ENCODE measurements at regions not wholly inside any gene's neighbourhood (a gene's known extent, or its start where the extent isn't known, plus 50 kb on each side); places are given as distances from the start of the nearest gene placed in this dataset.

- no peak for DNase-seq
These were observed 546.9 kb upstream of the GHITM start for GRCh38 chr10:83592337-83592935.

- DNase-seq: no peak
These were observed 535.6 kb upstream of the GHITM start for GRCh38 chr10:83603708-83604107.

DNA sequence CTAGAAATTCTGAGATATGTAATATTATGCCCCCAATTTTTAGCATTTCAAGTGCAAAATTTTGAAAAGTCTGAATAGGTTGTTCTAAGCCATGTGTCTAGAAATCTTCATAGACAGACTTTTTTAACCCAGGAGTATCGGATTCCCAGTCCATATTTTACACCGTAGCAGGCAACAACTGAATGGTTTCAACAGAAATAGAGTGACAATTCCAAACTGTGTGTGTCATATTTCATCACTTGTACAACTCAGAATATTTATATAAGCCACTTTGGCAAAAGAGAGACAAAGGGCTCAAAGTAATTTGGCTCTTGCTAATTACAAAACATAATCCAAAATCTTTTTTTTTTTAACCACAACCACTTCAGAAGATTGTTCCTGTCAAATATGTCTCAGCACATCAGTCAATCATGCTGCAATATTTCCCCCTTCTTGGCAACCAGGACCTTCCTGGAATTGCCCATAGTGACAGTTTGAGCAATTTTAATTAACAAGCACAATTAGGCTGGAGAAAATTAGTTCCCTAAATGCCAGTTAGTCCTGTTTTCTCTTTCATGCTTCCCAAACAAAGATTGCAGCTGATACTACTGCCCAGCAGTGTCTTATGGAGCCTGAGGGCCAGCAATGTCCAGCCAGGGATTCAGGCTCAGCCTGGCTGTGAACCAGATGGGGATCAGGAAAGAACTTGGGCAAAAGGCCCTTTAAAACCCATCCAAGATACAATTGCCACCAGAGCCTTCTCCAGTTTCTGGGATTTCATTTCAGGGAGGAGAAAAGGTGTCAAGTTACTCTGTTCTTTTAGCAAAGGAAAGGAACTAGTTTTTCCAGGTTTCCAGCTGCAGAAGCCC, 533.3 kb upstream of the GHITM start:
- DNase-seq: no peak

DNA sequence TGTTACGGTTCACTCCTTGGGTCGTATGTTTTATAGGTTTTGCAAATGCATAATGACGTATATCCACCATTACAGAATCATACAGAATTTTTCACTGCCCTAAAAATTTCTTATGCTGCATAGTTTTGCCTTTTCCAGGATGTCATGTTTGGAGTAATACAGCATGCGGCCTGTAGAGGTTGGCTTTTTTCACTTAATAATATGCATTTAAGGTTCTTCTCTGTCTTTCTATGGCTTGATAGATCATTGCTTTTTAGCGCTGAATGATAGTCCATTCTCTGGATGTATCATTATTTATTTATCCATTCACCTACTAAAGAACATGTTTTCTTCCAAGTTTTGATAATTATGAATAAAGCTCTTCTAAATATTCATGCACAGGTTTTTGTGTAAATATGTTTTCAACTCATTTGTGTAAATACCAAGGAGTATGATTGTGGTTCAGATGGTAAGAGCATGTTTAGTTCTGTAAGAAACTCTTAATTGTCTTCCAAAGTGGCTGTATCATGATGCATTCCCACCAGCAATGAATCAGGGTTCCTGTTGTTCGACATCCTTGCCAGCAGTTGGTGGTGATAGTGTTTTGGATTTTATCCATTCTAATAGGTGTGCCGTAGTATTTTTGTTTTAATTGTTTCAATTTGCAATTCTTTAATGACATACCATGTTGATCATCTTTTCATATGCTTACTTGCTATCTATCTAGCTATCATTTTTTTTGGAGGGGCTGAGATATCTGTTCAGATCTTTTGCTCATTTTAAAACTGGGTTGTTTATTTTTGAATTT, 531.2 kb upstream of the GHITM start:
- DNase-seq: no peak

GRCh38 chr10:83612050-83612449, 527.3 kb upstream of the GHITM start:
- no peak for DNase-seq

DNA sequence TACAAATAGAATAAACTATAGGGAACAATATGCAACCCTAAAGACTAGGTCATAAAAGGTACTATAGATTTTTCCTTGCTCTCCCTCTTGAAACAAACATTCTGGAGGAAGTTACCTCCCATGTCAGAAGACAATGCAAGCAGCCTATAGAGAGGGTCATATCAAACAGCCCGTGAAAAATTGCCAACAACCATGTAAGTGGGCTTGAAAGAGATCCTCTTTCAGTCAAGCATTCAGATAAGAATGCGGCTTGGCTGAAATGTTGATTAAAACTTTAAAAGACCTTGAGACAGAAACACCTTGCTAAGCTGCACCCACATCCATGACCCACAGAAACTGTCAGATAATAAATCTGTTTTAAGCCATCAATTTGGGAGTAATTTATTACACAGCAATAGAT, 526.6 kb upstream of the GHITM start:
- no peak for DNase-seq

GRCh38 chr10:83617172-83617571, 522.1 kb upstream of the GHITM start:
- no peak for DNase-seq

DNA sequence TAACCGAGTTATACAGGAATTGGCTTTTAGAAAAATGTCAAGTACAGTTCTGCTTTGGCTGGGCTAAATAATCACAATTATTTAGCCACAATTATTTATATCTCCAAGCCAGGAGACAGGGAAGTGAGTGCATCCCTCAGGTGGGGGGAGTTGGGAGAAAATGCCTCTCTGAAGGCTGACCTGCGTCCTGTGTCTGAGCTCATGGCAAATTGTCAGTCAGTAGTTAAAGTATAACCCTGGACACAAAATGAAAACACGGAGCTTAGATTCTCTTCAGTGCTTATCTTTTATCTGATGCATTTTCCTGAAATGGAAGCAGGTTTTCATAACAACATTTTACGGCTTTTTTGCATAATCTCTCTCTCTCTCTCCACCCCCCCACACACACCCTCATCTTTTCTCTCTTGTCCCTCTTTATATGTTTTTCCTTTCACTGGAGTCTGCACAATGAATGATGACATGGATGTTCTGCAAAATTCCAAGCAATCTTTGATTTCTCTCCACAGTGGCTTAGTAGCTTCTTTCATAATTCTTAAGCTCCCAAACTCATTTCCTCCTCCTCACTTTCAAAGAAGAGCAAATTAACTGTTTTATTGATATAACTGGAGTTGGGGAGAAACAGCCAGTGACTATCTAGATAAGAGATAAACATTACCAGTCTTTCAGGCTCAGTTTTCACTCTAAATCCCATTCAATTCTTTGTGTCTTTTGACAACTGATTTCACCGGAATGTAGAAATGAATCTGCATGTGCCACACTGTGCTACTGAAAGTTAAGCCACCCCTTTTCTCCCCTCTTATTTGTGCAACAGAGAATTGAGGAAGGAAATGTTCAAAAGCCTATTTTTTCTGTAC, 521.4 kb upstream of the GHITM start:
- DNase-seq: no peak

DNA sequence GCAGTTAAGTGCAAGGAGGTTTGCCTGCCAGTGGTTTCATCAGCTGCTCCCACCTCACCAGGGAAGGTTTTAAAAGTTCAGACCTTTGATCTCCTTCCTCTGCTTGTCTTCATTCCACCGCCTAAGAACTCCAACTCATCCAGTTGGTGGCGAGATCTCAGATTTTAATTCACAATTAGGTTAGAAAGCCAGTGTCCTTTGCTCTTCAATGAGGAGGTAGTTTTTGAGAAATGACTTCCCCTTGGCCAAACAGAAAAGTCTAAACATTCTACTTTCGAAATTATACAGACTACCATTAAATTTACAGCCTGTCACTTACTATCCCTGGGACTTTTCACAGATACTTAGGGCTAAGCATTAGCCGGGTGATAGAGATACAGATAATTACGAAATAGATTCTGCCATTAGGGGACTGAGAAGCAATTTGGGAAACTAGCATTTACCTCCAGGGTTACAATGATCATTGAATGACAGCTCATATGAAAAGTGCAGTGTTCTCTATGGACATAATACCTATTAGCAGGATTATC, 513.4 kb upstream of the GHITM start:
- no peak for DNase-seq

DNA sequence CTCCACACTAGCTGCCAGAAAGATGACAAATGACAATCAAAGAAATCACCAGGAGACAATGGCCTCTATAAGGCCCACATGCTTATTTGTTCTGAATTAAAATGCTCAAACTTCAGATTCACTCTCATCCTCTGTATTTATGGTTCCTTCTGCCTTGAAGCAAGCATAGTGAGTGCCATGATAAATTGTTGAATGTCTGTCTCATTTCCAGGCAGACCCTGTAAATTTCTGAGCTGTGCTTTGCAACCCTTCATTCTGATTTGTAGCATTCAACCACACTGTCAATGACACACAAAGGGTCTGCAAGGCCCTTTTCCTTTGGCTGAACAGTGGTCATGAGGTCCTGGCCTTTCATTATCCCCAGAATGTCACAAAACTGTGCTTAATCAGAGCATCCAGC, 506.6 kb upstream of the GHITM start:
- no peak for DNase-seq

- DNase-seq: no peak
These were observed 505.8 kb upstream of the GHITM start for GRCh38 chr10:83633547-83633946.

GRCh38 chr10:83636826-83637225, 502.5 kb upstream of the GHITM start:
- DNase-seq: no peak

- DNase-seq: no peak
These were observed 491.8 kb upstream of the GHITM start for GRCh38 chr10:83647526-83647925.

- DNase-seq: no peak
These were observed 491.1 kb upstream of the GHITM start for GRCh38 chr10:83648201-83648600.

- no peak for DNase-seq
These were observed 489.8 kb upstream of the GHITM start for GRCh38 chr10:83649471-83649870.

GRCh38 chr10:83654689-83655088, 484.6 kb upstream of the GHITM start:
- no peak for DNase-seq

DNA sequence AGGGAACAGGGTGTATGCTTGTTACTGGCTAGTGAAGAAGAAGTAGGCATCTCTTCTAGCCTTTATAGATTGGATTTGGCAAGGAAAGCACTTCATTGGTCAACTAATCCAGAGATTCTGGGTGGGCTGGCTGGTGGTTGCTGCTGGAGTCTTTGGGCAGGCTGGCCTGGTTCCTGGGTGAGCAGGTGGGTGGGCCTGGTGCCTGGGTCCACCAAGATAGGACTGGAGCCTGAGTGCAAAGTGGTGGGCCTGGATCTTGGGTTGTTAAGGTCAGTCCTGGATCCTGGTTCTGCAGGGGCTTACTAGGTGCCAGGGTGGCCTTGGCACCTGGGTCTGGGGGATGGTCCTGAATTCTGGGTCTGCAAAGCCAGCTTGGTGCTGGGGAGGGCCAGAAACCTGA, 482.4 kb upstream of the GHITM start:
- DNase-seq: no peak

- DNase-seq: no peak
These were observed 481.8 kb upstream of the GHITM start for GRCh38 chr10:83657487-83657886.

DNA sequence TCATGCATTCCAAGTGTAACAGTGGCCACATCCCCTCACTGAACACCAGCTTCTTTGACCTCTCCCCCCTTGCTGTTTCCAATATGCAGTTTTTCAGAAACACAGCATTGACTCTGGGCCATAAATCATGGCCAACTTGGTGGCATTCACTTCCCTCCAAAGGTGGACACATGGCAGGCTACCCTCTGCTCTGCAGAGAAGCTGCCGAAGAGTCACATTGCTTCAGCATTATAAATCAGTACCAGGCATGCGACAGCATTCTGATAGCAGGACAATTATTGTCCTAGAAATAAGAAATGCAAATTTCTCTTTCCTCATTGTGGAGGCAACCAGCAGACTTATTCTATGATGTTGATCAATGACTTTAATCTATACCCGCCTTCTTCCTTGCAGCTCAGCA, 475.4 kb upstream of the GHITM start:
- DNase-seq: no peak

DNA sequence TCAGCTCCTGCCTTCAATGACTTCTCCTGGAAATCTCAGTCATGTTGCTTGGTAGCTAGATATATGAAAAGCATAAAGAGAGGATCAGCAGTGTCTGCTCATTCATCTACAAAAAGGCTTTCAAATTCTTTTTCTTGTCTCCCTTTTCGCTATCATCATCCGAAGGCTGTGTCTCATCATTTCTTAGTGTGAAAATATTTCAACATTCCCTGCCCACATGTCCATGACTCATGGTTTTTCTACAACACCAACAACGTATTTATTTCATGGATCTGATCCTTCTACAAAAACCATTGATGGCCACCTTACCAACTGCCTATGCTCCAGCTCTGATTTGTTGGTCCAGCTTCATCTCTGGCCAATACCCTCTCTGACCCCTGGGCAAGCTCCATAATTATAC, 472.5 kb upstream of the GHITM start:
- no peak for DNase-seq

- DNase-seq: no peak
These were observed 471.7 kb upstream of the GHITM start for GRCh38 chr10:83667594-83667993.

DNA sequence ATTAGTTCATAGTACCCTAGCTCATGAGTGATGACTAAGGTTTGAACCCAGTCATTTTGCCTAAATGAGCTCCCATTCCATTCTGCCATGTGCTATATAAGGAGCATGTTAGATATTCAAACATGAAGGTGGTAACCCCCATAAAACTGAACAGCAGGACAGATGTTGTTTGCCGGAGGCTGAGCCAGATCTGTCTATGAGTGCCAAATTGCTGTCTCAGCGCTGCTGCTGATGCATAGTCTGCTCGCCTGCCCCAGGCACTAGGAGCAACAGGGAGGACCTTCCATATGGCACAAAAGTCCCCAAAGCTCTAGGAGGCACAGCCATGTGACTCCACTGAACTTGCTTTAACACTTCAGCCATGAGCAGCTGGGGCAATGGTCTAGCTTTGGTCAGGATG, 466.0 kb upstream of the GHITM start:
- DNase-seq: no peak

DNA sequence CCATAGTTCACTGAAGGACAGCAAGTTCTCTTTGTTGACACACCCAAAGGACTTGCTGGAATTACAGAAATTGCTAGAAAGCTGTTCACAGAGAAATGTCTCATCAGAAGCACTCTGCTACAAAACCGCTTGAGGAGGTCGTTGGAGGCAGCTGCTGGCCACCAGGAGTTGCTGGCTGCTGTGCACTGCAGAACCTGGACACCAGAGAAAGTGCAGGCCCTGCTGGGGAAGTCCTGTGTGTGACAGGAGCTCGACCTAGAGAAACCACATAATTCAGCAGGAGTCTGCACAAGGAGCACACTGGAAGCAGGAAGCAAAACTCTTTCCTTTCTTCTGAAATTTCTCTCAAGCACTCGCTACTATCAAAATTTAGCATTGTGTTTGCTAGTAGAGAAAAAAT, 461.5 kb upstream of the GHITM start:
- no peak for DNase-seq
